ENCODE measurements at regions not wholly inside any gene's neighbourhood (a gene's known extent, or its start where the extent isn't known, plus 50 kb on each side); places are given as distances from the start of the nearest gene placed in this dataset.
"Not testable (repeated sequence)": the region's sequence is repeated elsewhere in the genome, so short reads cannot be mapped to it uniquely, and the experiment has no call there.

- no peak for TF ChIP-seq CTCF (IDR thresholded peaks at IDR 0.05; ENCODE audit: low read depth, low read length)
- H3K4me3 ChIP-seq (ENCODE audit: low read depth, low read length), result no peak overlapping the region
Observed at GRCh38 chr4:147223576-147223975, 257.3 kb upstream of the EDNRA start.

GRCh38 chr4:147236806-147237205 is 244.1 kb upstream of the EDNRA start:
- no peak for TF ChIP-seq CTCF (IDR thresholded peaks at IDR 0.05; ENCODE audit: low read depth, low read length)
- H3K4me3 ChIP-seq (ENCODE audit: low read depth, low read length), result no peak overlapping the region

- no peak for TF ChIP-seq CTCF (IDR thresholded peaks at IDR 0.05; ENCODE audit: low read depth, low read length)
- no peak overlapping the region for H3K4me3 ChIP-seq (ENCODE audit: low read depth, low read length)
Observed at GRCh38 chr4:147244786-147245185, 236.1 kb upstream of the EDNRA start.

- no peak for TF ChIP-seq CTCF (IDR thresholded peaks at IDR 0.05; ENCODE audit: low read depth, low read length)
- H3K4me3 ChIP-seq (ENCODE audit: low read depth, low read length), result no peak overlapping the region
Observed at GRCh38 chr4:147246096-147246495, 234.8 kb upstream of the EDNRA start.

GRCh38 chr4:147246528-147246927 is 234.4 kb upstream of the EDNRA start:
- not testable (repeated sequence) for H3K4me3 ChIP-seq (ENCODE audit: low read depth, low read length)

- TF ChIP-seq CTCF (IDR thresholded peaks at IDR 0.05; ENCODE audit: low read depth, low read length), result no peak
Observed at GRCh38 chr4:147247579-147247978, 233.3 kb upstream of the EDNRA start.

GRCh38 chr4:147250062-147250461 is 230.8 kb upstream of the EDNRA start:
- TF ChIP-seq CTCF (IDR thresholded peaks at IDR 0.05; ENCODE audit: low read depth, low read length), result no peak
- no peak overlapping the region for H3K4me3 ChIP-seq (ENCODE audit: low read depth, low read length)

More at GRCh38 chr4:147247579-147247978, 233.3 kb upstream of the EDNRA start:
- no peak overlapping the region for H3K4me3 ChIP-seq (ENCODE audit: low read depth, low read length)

GRCh38 chr4:147255268-147255667 is 225.6 kb upstream of the EDNRA start:
- not testable (repeated sequence) for H3K4me3 ChIP-seq (ENCODE audit: low read depth, low read length)

GRCh38 chr4:147259271-147259670 is 221.6 kb upstream of the EDNRA start:
- not testable (repeated sequence) for H3K4me3 ChIP-seq (ENCODE audit: low read depth, low read length)
